ENCODE measurements at regions not wholly inside any gene's neighbourhood (a gene's known extent, or its start where the extent isn't known, plus 50 kb on each side); places are given as distances from the start of the nearest gene placed in this dataset.
"Not testable (repeated sequence)": the region's sequence is repeated elsewhere in the genome, so short reads cannot be mapped to it uniquely, and the experiment has no call there.

DNA sequence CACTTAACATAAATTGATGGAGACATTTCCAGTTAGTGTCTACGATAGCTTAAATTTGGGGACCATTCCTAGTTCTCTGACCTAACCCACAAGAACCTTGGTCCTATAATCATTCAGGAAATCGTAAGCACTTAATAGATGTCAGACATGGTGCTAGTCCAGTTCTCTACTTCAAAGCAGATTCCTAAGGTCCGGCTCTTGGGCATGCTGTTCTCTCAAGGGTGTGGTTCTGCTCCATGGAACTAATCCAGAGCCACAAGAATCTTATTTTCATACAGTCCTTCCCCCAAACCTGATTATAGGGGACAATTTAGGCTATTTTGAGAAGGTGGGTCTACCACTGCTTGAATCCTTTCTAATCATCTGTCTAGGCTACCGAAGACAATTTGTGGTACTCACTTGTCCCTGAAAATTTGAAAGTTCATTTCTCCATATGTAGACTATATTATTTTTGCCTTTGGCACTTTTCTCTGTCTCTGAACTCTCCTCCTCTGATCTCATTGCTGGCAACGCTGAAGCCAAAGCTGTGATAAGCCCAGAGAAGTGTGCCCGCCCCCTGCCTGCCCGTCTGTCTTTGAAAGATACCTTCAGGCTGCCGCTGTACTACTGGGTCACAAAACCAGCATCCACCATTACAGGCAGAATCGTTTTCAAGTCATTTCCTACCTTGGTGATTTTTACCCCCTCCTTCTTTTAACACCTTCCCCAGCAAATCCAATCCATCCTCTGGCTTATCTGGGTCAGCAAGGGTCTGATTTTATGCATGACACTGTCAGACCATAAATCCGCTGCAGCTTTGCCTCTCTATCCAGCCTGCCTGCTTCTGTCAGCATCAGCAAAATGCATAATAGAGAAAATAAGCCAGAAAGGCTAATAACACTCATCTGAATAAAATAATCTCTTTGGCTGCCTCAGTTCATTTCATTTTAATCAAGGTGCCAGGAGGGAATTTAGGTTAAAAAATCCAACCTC, 132.8 kb downstream of the SRGAP2 start:
- H3K4me3 Mint-ChIP-seq, H3K27ac Mint-ChIP-seq, H3K27me3 Mint-ChIP-seq, H3K36me3 Mint-ChIP-seq, H3K4me1 Mint-ChIP-seq, H3K9me3 Mint-ChIP-seq: not testable (repeated sequence)

GRCh38 chr1:206337024-206337423, 133.3 kb upstream of the IKBKE start:
- H3K36me3 Mint-ChIP-seq, H3K27ac Mint-ChIP-seq, H3K4me3 Mint-ChIP-seq, H3K9me3 Mint-ChIP-seq, H3K4me1 Mint-ChIP-seq, H3K27me3 Mint-ChIP-seq: not testable (repeated sequence)

GRCh38 chr1:206350493-206351275, 119.6 kb upstream of the IKBKE start:
- H3K4me1 Mint-ChIP-seq, H3K27ac Mint-ChIP-seq, H3K27me3 Mint-ChIP-seq, H3K4me3 Mint-ChIP-seq, H3K36me3 Mint-ChIP-seq, H3K9me3 Mint-ChIP-seq: not testable (repeated sequence)

DNA sequence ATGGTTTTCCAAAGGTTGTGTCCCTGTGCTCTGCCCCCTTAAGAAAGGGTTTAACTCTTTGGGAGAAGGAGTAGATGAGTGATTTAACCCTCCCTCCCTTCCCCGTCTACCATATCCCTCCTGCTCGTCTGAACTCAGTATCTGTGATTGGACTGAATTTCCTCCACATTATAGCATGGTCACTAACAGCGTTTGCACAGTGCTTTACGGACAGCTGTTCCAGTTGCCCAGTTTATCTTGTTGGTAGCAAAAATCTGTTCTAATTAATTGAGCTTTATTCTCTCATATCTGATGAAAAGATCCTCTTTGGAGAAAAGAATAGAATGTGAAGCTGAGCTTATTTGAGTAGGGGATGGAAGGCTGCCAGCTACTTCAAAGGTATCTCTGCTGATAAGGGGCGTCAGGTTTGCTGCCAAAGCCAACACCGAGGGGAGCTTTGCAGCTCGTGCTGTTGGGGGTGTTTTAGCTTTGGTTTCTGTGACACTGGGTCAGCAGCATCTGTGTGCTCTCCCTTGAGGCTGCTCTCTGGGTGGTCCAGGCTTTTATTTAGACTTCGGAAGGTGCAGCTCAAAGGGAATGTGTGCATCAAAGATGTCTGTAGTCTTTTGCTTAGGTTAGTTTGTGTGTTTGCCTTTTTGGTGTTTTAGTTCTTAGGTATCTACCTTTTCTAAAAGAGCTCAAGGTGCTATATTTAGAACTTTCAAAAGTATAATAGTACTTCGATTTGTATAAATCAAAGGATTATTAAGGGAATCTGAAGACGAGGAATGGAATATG, 118.8 kb upstream of the IKBKE start:
- H3K27me3 Mint-ChIP-seq, H3K4me1 Mint-ChIP-seq, H3K36me3 Mint-ChIP-seq, H3K4me3 Mint-ChIP-seq, H3K27ac Mint-ChIP-seq, H3K9me3 Mint-ChIP-seq: not testable (repeated sequence)

GRCh38 chr1:206356310-206356709, 114.0 kb upstream of the IKBKE start:
- H3K4me1 Mint-ChIP-seq, H3K9me3 Mint-ChIP-seq, H3K4me3 Mint-ChIP-seq, H3K27me3 Mint-ChIP-seq, H3K36me3 Mint-ChIP-seq: not testable (repeated sequence)
- peak overlapping the region; percentile 51 for H3K27ac Mint-ChIP-seq

- H3K27ac Mint-ChIP-seq = peak overlapping the region; percentile 89
- not testable (repeated sequence) for H3K27me3 Mint-ChIP-seq, H3K4me1 Mint-ChIP-seq, H3K4me3 Mint-ChIP-seq, H3K9me3 Mint-ChIP-seq, H3K36me3 Mint-ChIP-seq
These were observed 112.3 kb upstream of the IKBKE start for GRCh38 chr1:206357962-206358361.

- not testable (repeated sequence) for H3K27me3 Mint-ChIP-seq, H3K9me3 Mint-ChIP-seq, H3K4me3 Mint-ChIP-seq, H3K27ac Mint-ChIP-seq, H3K36me3 Mint-ChIP-seq, H3K4me1 Mint-ChIP-seq
These were observed 111.5 kb upstream of the IKBKE start for GRCh38 chr1:206358771-206359170.

- not testable (repeated sequence) for H3K27ac Mint-ChIP-seq, H3K9me3 Mint-ChIP-seq, H3K4me3 Mint-ChIP-seq, H3K4me1 Mint-ChIP-seq, H3K36me3 Mint-ChIP-seq, H3K27me3 Mint-ChIP-seq
These were observed 110.9 kb upstream of the IKBKE start for GRCh38 chr1:206359377-206359776.

DNA sequence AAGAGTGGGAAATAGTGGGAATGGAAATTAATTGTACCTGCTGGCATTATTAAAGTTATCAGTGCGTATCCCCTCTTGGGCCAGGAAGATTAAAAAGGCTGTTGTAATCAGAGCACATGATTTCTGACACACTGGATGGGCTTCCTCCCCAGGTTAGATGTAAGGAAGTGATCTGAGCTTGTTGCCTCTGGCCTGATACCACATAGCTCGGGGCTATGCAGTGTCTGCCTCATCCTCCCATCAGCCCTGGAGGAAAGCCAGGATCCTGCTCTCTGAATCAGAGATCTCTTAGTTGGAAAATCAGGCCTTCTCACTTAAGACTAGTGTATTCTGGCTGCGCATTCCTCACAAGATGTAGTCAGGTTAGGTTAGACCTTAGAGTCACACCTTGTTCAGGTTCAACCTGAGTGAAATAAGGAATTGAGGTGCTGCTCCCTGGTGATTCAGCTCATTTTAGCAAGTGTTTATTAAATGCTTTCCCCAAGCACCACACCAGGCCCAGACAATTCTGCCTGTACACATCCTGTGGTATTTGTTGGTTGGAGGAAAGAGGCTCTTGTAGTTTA, 108.2 kb upstream of the IKBKE start:
- H3K36me3 Mint-ChIP-seq, H3K4me3 Mint-ChIP-seq, H3K9me3 Mint-ChIP-seq, H3K4me1 Mint-ChIP-seq, H3K27me3 Mint-ChIP-seq, H3K27ac Mint-ChIP-seq: not testable (repeated sequence)

DNA sequence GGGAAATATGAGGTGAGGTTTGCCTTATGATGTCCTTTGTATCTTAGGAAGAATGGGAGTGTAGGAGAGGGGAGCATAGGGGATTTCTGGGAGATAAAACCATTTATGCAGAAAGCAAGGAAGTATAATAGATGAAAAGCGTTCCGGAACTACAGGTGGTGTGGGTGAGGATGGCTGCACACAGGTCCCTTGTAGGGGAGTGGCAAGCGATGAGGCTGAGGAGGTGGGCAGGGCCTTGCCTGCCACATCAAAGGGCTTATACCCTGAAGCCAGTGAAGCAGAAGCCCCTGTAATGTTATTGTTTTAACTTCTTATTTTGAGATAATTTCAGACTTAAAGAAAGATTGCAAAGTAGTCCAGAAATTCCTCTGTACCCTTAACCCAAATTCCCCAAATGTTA, 107.3 kb upstream of the IKBKE start:
- not testable (repeated sequence) for H3K4me1 Mint-ChIP-seq, H3K27me3 Mint-ChIP-seq, H3K9me3 Mint-ChIP-seq, H3K4me3 Mint-ChIP-seq, H3K27ac Mint-ChIP-seq, H3K36me3 Mint-ChIP-seq

DNA sequence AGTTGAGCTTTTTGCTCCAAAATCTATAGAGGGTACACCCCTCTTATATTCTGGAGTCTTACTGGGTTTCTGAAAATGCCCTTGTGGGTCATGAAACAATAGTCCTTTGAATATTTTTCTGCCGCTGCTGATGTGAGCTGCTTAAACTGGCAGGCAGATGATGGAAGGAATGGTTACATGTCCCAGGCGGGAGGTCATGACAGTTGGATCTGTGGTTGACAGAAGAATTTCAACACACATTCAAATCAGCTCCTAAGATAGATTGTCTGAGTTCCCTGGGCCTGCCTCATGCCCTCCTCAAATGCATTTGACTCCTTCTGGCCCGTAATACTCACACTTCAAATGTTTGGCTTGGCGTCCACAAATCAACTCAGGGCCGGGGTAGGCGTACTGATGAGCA, 105.0 kb upstream of the IKBKE start:
- H3K36me3 Mint-ChIP-seq, H3K4me1 Mint-ChIP-seq, H3K4me3 Mint-ChIP-seq, H3K9me3 Mint-ChIP-seq, H3K27ac Mint-ChIP-seq, H3K27me3 Mint-ChIP-seq: not testable (repeated sequence)

- not testable (repeated sequence) for H3K27me3 Mint-ChIP-seq, H3K27ac Mint-ChIP-seq, H3K4me1 Mint-ChIP-seq, H3K4me3 Mint-ChIP-seq, H3K36me3 Mint-ChIP-seq, H3K9me3 Mint-ChIP-seq
These were observed 104.1 kb upstream of the IKBKE start for GRCh38 chr1:206366131-206366530.

GRCh38 chr1:206366772-206367171, 103.5 kb upstream of the IKBKE start:
- H3K4me3 Mint-ChIP-seq, H3K4me1 Mint-ChIP-seq, H3K9me3 Mint-ChIP-seq, H3K27ac Mint-ChIP-seq, H3K36me3 Mint-ChIP-seq, H3K27me3 Mint-ChIP-seq: not testable (repeated sequence)

GRCh38 chr1:206367955-206368622, 102.2 kb upstream of the IKBKE start:
- not testable (repeated sequence) for H3K27ac Mint-ChIP-seq, H3K36me3 Mint-ChIP-seq, H3K27me3 Mint-ChIP-seq, H3K4me1 Mint-ChIP-seq, H3K9me3 Mint-ChIP-seq, H3K4me3 Mint-ChIP-seq

- not testable (repeated sequence) for H3K36me3 Mint-ChIP-seq, H3K4me1 Mint-ChIP-seq, H3K27ac Mint-ChIP-seq, H3K27me3 Mint-ChIP-seq, H3K9me3 Mint-ChIP-seq, H3K4me3 Mint-ChIP-seq
These were observed 95.6 kb upstream of the IKBKE start for GRCh38 chr1:206374725-206375124.

Measured in activated naive CD4-positive, alpha-beta T cell treated with anti-CD3 and anti-CD28 coated beads, Interleukin-2, amount 50 U/mL, for 24 hours (primary cell).